Transverse colon (tissue), 4 donors: ENCODE measurements at regions not wholly inside any gene's neighbourhood (a gene's known extent, or its start where the extent isn't known, plus 50 kb on each side); places are given as distances from the start of the nearest gene placed in this dataset.

Source experiments
- CTCF ChIP-seq, 5 experiments: fragments of 200-600 bp in 3 of 5; fragments of 450-650 bp in 2 of 5; sonication (generic) in 3 of 5; IDR thresholded peaks; 1 replicate in 2 of 5; 2 replicates in 3 of 5; pipeline ENCODE4 v1.5.1; 2016 to 2017; ENCODE audit warnings: antibody characterized with exemption in 5 of 5, inconsistent platforms in 3 of 5, mild to moderate bottlenecking in 2 of 5, moderate library complexity in 1 of 5
- POLR2AphosphoS5 ChIP-seq, 3 donors: sonication (generic); formaldehyde crosslinking; IDR thresholded peaks; one replicate each; pipeline ENCODE4 v1.6.1; 2016; ENCODE audit warnings: antibody characterized with exemption in 3 of 3

DNA sequence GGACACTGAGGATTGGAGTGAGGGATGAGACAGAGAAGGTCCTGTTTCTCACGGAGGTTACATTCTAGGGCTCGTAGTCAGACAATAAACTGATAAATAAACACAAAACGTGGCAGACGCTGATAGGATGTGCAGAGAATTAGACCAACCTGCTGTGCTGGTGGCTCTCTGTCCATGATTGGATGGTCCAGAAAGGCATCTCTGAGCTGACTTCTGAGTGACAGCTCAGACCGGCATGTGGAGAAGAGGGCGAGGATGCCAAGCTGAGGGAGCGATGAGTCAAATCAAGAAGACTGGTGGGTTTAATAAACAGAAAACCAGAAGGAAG is 132.3 kb upstream of the TAF11L2 start:
- TF ChIP-seq CTCF (IDR thresholded peaks at IDR 0.05) (no peak), POLR2AphosphoS5 (IDR thresholded peaks at IDR 0.05) (no peak)
